Activated naive CD4-positive, alpha-beta T cell treated with anti-CD3 and anti-CD28 coated beads, Interleukin-2, amount 10 ng/mL, durations not matched to agents 7 days and 5 days (primary cell): ENCODE measurements at regions not wholly inside any gene's neighbourhood (a gene's known extent, or its start where the extent isn't known, plus 50 kb on each side); places are given as distances from the start of the nearest gene placed in this dataset.
"Not testable (repeated sequence)": the region's sequence is repeated elsewhere in the genome, so short reads cannot be mapped to it uniquely, and the experiment has no call there.

Experiments used
- CTCF ChIA-PET: fragments of 350-600 bp; sonication (Branson Sonifier 250); formaldehyde crosslinking; loops from one replicate; lab custom pipeline; 2021; ENCODE audit warnings: antibody characterized with exemption; lab: Charles Lee
- DNase-seq: peaks from one replicate; pipeline ENCODE4 v3.0.0-alpha.2; 2020
- H3K27ac Mint-ChIP-seq: one replicate; pipeline ENCODE4 v1.8.0; 2021; ENCODE audit warnings: mild to moderate bottlenecking, moderate library complexity, mixed read lengths
- H3K27me3 Mint-ChIP-seq: one replicate; pipeline ENCODE4 v1.8.0; 2021; ENCODE audit warnings: mild to moderate bottlenecking, mixed read lengths
- H3K36me3 Mint-ChIP-seq: one replicate; pipeline ENCODE4 v1.8.0; 2021; ENCODE audit warnings: mixed read lengths
- H3K4me1 Mint-ChIP-seq: one replicate; pipeline ENCODE4 v1.8.0; 2021; ENCODE audit warnings: mixed read lengths
- H3K4me3 Mint-ChIP-seq: one replicate; pipeline ENCODE4 v1.8.0; 2021; ENCODE audit warnings: mild to moderate bottlenecking, moderate library complexity, mixed read lengths
- H3K9me3 Mint-ChIP-seq: one replicate; pipeline ENCODE4 v1.8.0; 2021; ENCODE audit warnings: mixed read lengths

DNA sequence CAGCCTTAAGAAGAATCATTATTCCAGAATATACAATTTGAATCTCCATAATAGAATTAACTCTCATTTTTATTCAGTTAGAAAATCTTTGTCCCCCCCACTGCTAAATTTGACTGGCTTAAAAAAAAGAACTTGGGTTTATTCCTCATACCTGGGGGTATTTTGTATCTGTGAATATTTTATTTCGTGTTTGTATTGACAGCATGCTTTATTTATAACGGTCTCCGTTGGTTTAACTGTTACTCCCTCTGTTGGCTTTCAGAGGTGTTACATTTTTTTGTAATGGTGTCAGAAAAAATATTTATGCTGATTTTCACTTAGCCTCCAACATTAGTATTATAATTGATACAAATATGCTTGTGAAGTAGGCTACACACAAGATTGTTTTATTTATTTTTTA, 109.1 kb downstream of the HAUS1 start:
- no peak overlapping the region for H3K4me3 Mint-ChIP-seq
- peaks cover 79% of the 10 kb centered on the region for H3K4me1 Mint-ChIP-seq
- H3K27ac Mint-ChIP-seq: peak overlapping the region; percentile 70
- CTCF ChIA-PET: interaction anchor here (0.8 to 4.7 kb wide), 6 partner anchors 8 to 66 kb away, joined by 3 to 38 read pairs (median 7); a partner anchor contains a TSS
- H3K9me3 Mint-ChIP-seq: no peaks in the 10 kb centered on the region
- DNase-seq: no peak
- peaks cover 40% of the 10 kb centered on the region for H3K36me3 Mint-ChIP-seq
- H3K27me3 Mint-ChIP-seq: no peaks in the 10 kb centered on the region

DNA sequence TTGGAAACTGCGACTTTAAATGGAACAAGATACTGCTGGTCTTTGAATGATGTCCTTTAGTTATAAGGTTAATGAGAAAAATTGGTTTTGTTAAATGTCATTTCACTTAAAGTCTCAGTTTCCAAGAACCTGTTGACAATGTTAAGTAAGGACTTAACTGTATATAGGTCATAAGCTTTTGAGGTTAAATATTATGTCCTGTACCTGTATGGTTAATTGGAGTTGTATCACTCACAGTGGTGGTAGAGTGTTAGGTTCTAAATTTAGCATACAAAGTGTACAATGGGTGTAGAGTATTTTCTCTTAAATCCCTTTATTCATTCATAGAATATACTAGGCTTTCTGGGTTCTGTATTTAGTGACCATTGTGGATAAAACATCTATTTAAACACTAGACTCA, 110.2 kb downstream of the HAUS1 start:
- Mint-ChIP-seq H3K27ac (no peak overlapping the region), H3K27me3 (no peaks in the 10 kb centered on the region), H3K4me1 (peaks cover 77% of the 10 kb centered on the region), H3K4me3 (no peak overlapping the region), H3K36me3 (peaks cover 44% of the 10 kb centered on the region), H3K9me3 (no peaks in the 10 kb centered on the region)
- DNase-seq: no peak
- CTCF ChIA-PET: interaction anchor here (1.1 to 4.7 kb wide), 3 partner anchors 41 to 67 kb away, joined by 4 to 38 read pairs (median 9); a partner anchor contains a TSS

DNA sequence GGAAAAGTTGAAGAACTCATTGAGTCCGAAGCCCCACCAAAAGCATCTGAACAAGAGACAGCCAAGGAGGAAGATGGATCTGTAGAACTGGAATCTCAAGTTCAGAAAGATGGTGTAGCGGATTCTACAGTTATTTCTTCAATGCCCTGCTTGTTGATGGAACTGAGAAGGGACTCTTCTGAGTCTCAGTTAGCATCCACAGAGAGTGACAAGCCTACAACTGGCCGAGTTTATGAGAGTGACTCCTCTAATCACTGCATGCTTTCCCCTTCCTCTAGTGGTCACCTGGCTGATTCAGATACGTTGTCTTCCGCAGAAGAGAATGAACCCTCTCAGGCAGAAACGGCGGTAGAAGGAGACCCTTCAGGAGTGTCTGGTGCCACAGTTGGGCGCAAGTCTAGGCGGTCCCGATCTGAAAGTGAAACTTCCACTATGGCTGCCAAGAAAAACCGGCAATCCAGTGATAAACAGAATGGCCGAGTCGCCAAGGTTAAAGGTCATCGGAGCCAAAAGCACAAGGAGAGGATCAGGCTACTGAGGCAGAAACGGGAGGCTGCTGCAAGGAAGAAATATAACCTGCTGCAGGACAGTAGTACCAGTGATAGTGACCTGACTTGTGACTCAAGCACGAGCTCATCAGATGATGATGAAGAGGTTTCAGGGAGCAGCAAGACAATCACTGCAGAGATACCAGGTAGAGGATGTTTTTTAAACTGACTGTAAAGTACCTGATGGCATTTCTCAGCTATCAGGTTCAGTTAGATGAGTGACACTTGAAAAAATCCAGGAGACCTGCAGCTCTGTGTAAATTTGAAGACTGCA, 111.9 kb downstream of the HAUS1 start:
- DNase-seq: no peak
- CTCF ChIA-PET: interaction anchor here (0.8 to 1.6 kb wide), 4 partner anchors 10 to 442 kb away, joined by 3 to 10 read pairs (median 5); a partner anchor contains a TSS
- no peaks in the 10 kb centered on the region for H3K27me3 Mint-ChIP-seq
- H3K4me3 Mint-ChIP-seq: no peak overlapping the region
- H3K4me1 Mint-ChIP-seq: peaks cover 68% of the 10 kb centered on the region
- peak overlapping the region; percentile 34 for H3K27ac Mint-ChIP-seq
- peaks cover 41% of the 10 kb centered on the region for H3K36me3 Mint-ChIP-seq
- no peaks in the 10 kb centered on the region for H3K9me3 Mint-ChIP-seq

DNA sequence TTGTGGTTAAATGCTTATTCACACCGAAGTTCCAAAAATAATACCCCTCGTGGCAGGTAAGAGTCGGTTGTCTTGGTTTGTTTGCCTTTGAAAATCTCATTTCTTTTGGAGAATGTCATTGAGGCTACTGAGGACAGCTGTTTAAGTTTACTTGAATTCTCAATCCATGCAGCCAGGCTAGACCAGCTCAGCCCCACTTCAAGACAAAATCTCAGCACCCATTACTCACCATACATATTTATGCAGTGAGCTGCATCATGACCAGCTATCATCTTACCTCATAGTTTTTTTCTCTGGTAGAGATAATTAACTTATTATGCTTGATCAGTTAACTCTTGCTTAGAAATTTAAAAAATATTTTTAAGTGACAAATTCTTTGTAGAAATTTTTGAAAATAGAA, 115.9 kb downstream of the HAUS1 start:
- H3K27ac Mint-ChIP-seq: no peak overlapping the region
- CTCF ChIA-PET: interaction anchor here (0.7 to 3.4 kb wide), 4 partner anchors 45 to 438 kb away, joined by 3 to 16 read pairs (median 4); a partner anchor contains a TSS
- H3K27me3 Mint-ChIP-seq: no peaks in the 10 kb centered on the region
- H3K4me1 Mint-ChIP-seq: peaks cover 69% of the 10 kb centered on the region
- H3K36me3 Mint-ChIP-seq: peaks cover 53% of the 10 kb centered on the region
- no peaks in the 10 kb centered on the region for H3K9me3 Mint-ChIP-seq
- DNase-seq: no peak
- no peak overlapping the region for H3K4me3 Mint-ChIP-seq

DNA sequence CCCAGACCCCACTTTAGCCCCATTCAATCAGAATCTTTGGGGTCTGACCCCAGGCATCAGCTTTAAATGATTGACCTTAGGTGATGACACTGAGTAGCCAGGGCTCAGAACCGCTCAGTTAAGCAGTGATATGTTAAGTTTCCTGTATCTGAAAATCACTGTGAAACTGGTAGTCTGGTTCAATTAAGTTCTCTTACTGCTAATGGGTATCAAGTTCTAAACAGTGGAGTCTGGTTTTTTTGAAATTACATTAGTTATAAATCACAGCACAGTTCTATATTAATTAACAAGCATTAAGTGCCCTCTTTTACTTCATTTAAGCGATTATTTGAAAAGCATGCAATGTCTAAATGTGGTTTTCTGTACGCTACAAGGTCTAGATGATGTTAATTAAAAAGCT, 117.9 kb downstream of the HAUS1 start:
- H3K4me1 Mint-ChIP-seq: peaks cover 64% of the 10 kb centered on the region
- H3K36me3 Mint-ChIP-seq: peaks cover 53% of the 10 kb centered on the region
- CTCF ChIA-PET: interaction anchor here (0.6 to 3.4 kb wide), 3 partner anchors 9 to 149 kb away, joined by 3 to 16 read pairs (median 5); a partner anchor contains a TSS
- no peak overlapping the region for H3K27ac Mint-ChIP-seq
- DNase-seq: no peak
- no peak overlapping the region for H3K4me3 Mint-ChIP-seq
- no peaks in the 10 kb centered on the region for H3K27me3 Mint-ChIP-seq
- H3K9me3 Mint-ChIP-seq: no peaks in the 10 kb centered on the region

DNA sequence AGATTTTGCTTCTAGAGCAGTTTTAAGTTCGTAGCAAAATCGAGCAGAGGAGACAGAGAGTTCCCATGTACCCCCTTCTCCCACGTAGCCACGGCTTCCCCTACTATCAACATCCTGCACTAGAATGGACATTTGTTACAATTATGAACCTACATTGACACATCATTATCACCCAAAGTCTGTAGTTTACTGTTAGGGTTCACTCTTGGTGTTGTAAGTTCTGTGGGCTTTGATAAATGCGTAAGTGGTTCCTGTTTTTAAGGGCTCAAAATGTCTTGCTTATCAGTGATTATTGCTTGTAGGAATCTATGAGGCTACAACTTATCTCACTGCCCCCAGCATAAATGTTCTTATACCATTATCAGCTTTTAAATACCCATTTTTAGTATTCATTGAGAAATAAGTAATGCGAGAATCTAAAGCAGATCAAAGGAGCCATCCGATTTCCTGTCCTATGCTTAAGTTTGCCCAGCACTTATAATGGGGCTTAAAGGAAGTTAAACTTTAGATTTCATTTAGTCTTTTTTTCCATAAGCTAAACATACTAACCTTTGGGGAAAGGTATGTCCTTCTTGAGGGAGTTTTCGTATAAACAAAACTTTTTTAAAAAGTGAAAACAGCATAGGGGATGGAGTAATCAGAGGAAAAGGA, 118.7 kb downstream of the HAUS1 start:
- Mint-ChIP-seq H3K4me3 (no peak overlapping the region), H3K9me3 (no peaks in the 10 kb centered on the region), H3K4me1 (peaks cover 69% of the 10 kb centered on the region), H3K27ac (peak overlapping the region; percentile 76), H3K36me3 (peaks cover 53% of the 10 kb centered on the region), H3K27me3 (no peaks in the 10 kb centered on the region)
- no peak for DNase-seq
- CTCF ChIA-PET: interaction anchor here (1.0 to 1.1 kb wide), 2 partner anchors 10 to 50 kb away, joined by 3 read pairs; a partner anchor contains a TSS

DNA sequence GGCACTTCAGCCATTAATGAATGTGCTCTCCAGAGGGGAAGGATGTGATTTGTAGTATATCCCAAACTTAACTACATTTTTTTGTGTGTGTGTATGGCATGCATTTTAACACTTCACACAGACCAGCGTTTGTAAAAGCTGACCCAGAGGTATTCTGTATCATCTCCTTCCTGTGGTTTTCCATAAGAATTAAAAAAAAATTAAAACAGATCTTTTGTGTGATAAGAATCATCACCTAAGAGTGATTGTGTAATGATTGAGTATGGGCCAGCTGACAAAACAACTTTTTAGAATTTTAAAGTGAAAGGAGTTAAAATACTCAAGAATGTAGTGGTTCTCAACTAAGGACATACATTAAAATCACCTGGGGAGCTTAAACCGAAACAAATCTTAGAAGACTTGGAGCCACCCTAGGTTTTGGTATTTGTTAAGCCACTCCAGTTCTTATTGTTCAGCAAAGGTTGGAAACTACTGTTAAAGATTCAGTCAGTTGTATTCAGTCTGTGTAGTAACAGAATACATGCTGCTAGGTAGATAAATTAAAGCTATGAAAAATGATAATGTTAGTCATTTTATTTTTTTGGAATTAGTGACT, 120.1 kb downstream of the HAUS1 start:
- Mint-ChIP-seq H3K4me1 (peaks cover 70% of the 10 kb centered on the region), H3K27me3 (no peaks in the 10 kb centered on the region), H3K4me3 (no peak overlapping the region), H3K27ac (peak overlapping the region; percentile 47), H3K9me3 (no peaks in the 10 kb centered on the region), H3K36me3 (peaks cover 42% of the 10 kb centered on the region)
- DNase-seq: no peak
- CTCF ChIA-PET: interaction anchor here (1.6 kb wide), 1 partner anchor 51 kb away, joined by 5 read pairs; a partner anchor contains a TSS

DNA sequence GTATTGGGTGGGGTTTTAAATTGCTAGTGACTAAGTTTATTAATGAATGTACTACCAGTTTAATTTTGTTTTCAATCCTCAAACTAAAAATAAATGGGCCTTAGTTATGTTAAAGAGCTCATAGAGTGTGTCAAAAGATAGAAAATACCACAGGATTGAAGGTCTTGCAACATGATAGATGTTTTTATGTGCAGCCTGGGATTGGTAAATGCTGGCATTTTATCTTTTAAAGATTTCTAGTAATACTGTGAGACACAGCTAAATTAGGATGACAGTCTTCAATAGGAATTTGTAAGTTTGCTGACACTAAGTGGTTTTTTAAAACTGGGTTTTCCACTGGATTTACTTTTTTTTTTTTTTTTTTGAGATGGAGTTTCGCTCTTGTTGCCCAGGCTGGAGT, 122.3 kb downstream of the HAUS1 start:
- H3K4me1 Mint-ChIP-seq: peaks cover 74% of the 10 kb centered on the region
- CTCF ChIA-PET: interaction anchor here (0.6 to 1.4 kb wide), 3 partner anchors 10 to 14 kb away, joined by 3 to 6 read pairs (median 5); no protein-coding TSS in a partner anchor

DNA sequence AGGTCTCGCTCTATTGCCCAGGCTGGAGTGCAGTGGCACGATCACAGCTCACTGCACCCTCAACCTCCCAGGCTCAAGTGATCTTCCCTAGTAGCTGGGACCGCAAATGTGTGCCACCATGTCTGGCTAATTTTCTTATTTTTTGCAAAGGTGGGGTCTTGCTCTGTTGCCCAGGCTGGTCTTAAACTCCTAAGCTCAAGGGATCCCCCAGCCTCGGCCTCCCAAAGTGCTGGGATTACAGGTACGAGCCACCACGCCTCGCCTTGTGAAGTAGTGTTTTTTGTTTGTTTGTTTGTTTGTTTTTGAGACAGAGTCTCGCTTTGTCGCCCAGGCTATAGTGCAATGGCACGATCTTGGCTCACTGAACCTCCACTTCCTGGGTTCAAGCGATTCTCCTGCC, 125.5 kb downstream of the HAUS1 start:
- not testable (repeated sequence) for H3K27me3 Mint-ChIP-seq, H3K9me3 Mint-ChIP-seq, DNase-seq, H3K4me3 Mint-ChIP-seq, H3K27ac Mint-ChIP-seq
- CTCF ChIA-PET: interaction anchor here (1.5 kb wide), 1 partner anchor 11 kb away, joined by 4 read pairs; no protein-coding TSS in a partner anchor
- peaks cover 34% of the 10 kb centered on the region for H3K36me3 Mint-ChIP-seq
- peaks cover 52% of the 10 kb centered on the region for H3K4me1 Mint-ChIP-seq

More for the DNA sequence above, 122.3 kb downstream of the HAUS1 start:
- Mint-ChIP-seq H3K36me3 (peaks cover 39% of the 10 kb centered on the region), H3K9me3 (no peaks in the 10 kb centered on the region), H3K4me3 (no peak overlapping the region), H3K27me3 (no peaks in the 10 kb centered on the region), H3K27ac (peak overlapping the region; percentile 14)
- no peak for DNase-seq

DNA sequence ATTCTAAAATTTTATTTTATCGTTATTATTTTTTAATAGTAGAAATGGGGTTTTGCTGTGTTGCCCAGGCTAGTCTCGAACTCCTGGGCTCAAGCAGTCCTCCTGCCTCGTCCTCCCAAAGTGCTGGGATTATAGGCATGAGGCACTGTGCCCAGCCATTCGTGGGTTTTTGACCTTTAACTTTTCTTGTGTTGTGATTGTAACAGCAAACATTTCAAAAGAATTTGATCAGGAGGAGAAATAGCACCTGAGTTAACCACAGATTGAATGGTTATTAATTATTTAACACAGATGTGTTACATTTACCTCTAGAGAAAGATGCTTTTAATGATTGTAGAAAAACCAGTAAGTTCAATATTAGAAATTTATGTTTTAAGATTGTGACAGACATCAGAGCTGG, 132.0 kb downstream of the HAUS1 start:
- Mint-ChIP-seq H3K27me3 (no peaks in the 10 kb centered on the region), H3K4me1 (peaks cover 24% of the 10 kb centered on the region), H3K27ac (no peak overlapping the region), H3K36me3 (peaks cover 37% of the 10 kb centered on the region), H3K4me3 (no peak overlapping the region), H3K9me3 (no peaks in the 10 kb centered on the region)
- DNase-seq: no peak
- CTCF ChIA-PET: no interaction called here

DNA sequence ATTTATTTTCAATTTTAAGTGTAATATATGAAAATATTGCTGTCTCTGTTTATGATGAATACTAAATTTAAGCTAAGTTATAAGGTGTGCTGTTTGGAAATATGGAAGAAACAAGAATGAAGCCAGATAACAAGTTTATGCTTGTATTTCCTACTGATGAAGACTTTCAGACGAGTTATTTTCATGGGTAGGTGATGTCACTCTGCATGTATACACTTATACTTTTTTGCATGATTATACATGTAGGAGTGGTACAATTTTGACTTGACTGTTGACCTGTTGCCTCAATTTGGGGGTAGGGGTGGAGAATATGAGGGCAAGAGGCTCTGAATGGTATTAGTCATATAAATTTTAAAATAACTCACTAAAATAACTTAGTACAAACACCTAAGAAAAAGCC, 133.7 kb downstream of the HAUS1 start:
- H3K27ac Mint-ChIP-seq: no peak overlapping the region
- no peaks in the 10 kb centered on the region for H3K9me3 Mint-ChIP-seq
- H3K27me3 Mint-ChIP-seq: no peaks in the 10 kb centered on the region
- CTCF ChIA-PET: no interaction called here
- peaks cover 21% of the 10 kb centered on the region for H3K4me1 Mint-ChIP-seq
- peaks cover 36% of the 10 kb centered on the region for H3K36me3 Mint-ChIP-seq
- no peak overlapping the region for H3K4me3 Mint-ChIP-seq
- no peak for DNase-seq

DNA sequence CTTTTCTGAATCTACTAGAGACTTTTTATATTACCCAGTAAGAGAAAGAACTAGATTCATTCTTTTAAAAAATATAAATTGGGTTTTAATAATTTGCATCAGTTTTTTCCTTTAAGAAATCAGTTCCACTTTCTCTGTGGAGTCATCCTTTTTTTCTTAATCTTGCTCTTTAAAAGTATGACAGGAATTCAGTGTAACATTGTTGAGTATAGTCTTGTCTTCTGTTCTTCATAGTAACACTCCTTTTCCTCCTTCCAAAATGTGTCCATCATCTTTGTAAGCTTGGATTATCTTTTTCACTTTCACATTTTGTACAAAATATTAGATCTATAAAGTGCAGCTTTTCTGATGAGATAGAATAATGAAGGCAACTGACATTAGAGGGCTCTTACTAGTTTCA, 135.4 kb downstream of the HAUS1 start:
- Mint-ChIP-seq H3K36me3 (peaks cover 39% of the 10 kb centered on the region), H3K4me3 (no peak overlapping the region), H3K27ac (no peak overlapping the region), H3K4me1 (peaks cover 21% of the 10 kb centered on the region), H3K27me3 (no peaks in the 10 kb centered on the region), H3K9me3 (no peaks in the 10 kb centered on the region)
- DNase-seq: no peak
- CTCF ChIA-PET: interaction anchor here (0.6 to 0.9 kb wide), 2 partner anchors 14 to 66 kb away, joined by 3 to 4 read pairs; no protein-coding TSS in a partner anchor

DNA sequence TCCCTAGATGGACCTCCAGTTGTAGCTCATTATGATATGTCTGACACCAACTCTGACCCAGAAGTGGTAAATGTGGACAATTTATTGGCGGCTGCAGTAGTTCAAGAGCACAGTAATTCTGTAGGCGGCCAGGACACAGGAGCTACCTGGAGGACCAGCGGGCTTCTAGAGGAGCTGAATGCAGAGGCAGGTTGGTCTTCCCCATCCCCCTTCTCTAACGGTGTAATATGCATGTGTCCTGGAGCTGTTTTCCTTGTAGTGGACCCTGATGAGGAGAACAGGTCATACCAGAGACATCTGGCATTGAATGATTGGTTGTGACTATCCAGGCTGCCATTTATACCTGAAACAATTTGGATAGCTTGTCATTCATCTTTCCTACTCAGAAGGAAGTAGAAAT, 135.8 kb downstream of the HAUS1 start:
- no peaks in the 10 kb centered on the region for H3K9me3 Mint-ChIP-seq
- H3K27ac Mint-ChIP-seq: peak overlapping the region; percentile 9
- peaks cover 20% of the 10 kb centered on the region for H3K4me1 Mint-ChIP-seq
- no peaks in the 10 kb centered on the region for H3K27me3 Mint-ChIP-seq
- CTCF ChIA-PET: interaction anchor here (0.6 to 1.4 kb wide), 4 partner anchors 10 to 95 kb away, joined by 3 to 4 read pairs (median 4); no protein-coding TSS in a partner anchor
- DNase-seq: no peak
- H3K36me3 Mint-ChIP-seq: peaks cover 38% of the 10 kb centered on the region
- H3K4me3 Mint-ChIP-seq: no peak overlapping the region

DNA sequence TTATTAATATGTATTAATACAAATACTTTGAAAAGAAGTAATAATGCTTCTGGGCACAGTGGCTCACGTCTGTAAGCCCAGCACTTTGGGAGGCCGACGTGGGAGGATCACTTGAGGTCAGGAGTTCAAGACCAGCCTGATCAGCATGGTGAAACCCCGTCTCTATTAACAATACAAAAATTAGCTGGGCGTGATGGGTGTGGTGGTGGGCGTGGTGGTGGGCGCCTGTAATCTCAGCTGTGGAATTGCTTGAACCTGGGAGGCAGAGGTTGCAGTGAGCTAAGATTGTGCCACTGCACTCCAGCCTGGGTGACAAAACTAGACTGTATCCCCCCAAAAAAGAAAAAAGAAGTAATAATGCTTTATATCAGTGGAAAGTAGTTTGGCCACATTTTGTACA, 137.2 kb downstream of the HAUS1 start:
- Mint-ChIP-seq H3K4me1 (peaks cover 22% of the 10 kb centered on the region), H3K36me3 (peaks cover 35% of the 10 kb centered on the region)
- not testable (repeated sequence) for H3K27ac Mint-ChIP-seq, DNase-seq, H3K27me3 Mint-ChIP-seq, H3K4me3 Mint-ChIP-seq, H3K9me3 Mint-ChIP-seq
- CTCF ChIA-PET: interaction anchor here (1.4 kb wide), 2 partner anchors 11 to 23 kb away, joined by 3 to 4 read pairs; no protein-coding TSS in a partner anchor
